Ureter (tissue), 1 donor: ENCODE measurements at regions not wholly inside any gene's neighbourhood (a gene's known extent, or its start where the extent isn't known, plus 50 kb on each side); places are given as distances from the start of the nearest gene placed in this dataset.

Source experiments
- DNase-seq: peaks from one replicate; pipeline ENCODE4 v3.0.0-alpha.2; 2020; ENCODE audit warnings: low spot score
- donor health status: DM: yes; HTN: yes; CAD: no.

GRCh38 chr18:57202881-57203280, 56.0 kb downstream of the BOD1L2 start:
- DNase-seq = no peak

GRCh38 chr18:57205641-57206040, 58.8 kb downstream of the BOD1L2 start:
- DNase-seq = no peak

- DNase-seq = no peak
These were observed 60.4 kb downstream of the BOD1L2 start for GRCh38 chr18:57207124-57207916.

- DNase-seq = no peak
These were observed 61.2 kb downstream of the BOD1L2 start for GRCh38 chr18:57208047-57208446.

GRCh38 chr18:57209713-57210106, 62.8 kb downstream of the BOD1L2 start:
- DNase-seq = no peak

DNA sequence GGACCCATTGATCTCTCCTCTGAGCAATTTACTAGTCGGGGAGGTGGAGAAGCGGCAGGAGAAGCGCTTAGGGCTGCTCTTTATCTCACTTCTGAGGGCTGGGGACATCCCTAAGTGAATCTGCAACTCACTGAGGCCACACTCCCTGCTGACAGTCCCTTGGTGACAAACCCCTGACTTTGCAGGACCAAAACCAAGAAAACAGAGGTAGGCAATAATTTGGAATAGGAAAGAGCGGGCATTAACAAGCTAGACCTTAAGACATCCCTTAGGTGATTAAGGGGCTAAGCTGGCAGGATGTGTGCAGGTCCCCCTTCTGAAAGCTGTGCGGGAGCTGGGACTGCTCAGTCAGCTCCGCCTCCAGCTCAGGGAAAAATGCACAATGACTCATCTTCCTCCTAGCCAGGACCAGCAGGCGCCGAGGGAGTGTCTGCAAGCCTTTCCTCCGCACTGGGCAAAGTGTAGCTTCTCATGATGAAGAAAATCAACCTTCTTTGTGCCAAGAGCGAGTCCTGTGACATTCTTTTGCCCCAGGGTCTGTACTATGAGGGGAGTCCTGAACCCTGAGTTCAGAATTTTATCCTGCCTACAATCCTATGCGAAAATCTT, 63.3 kb downstream of the BOD1L2 start:
- DNase-seq = peak; percentile 66

- no peak for DNase-seq
These were observed 64.0 kb downstream of the BOD1L2 start for GRCh38 chr18:57210716-57211411.

DNA sequence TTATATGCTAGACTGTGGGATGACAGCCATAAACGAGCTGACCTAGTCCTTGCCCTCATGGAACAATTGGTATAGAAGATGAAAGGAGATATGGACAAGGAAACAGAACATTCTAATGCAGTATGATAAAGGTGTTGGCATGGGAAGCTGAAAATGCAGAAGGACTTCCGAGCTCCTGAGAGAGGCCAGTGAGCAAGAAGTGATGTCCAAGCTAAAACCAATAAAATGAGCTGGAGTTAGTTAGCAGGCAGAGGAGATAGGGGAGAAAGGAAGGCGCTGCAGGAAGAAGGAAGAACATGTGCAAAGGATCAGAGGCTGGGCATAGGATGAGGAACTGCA, 64.5 kb downstream of the BOD1L2 start:
- no peak for DNase-seq

- DNase-seq = no peak
These were observed 64.9 kb downstream of the BOD1L2 start for GRCh38 chr18:57211776-57212175.

DNA sequence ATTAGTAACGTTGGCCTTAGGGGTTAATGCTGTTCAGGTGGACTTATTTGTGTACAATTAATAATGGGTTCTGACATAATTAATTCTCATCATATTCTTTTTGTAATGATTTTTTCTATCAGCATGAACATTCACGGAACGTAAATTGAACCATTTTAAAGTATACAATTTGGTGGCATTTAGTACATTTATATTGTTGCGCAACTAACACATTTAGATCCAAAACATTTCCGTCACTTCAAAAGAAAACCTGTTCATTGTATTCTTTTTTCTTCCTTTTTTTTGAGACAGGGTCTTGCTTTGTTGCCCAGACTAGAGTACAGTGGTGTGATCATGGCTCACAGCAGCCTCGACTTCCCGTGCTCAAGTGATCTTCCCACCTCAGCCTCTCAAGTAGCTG, 65.8 kb downstream of the BOD1L2 start:
- no peak for DNase-seq

- DNase-seq = no peak
These were observed 68.1 kb downstream of the BOD1L2 start for GRCh38 chr18:57214976-57215375.

GRCh38 chr18:57218281-57218680, 71.4 kb downstream of the BOD1L2 start:
- no peak for DNase-seq

GRCh38 chr18:57219964-57220363, 73.1 kb downstream of the BOD1L2 start:
- DNase-seq = no peak

GRCh38 chr18:57220480-57220879, 73.6 kb downstream of the BOD1L2 start:
- no peak for DNase-seq

GRCh38 chr18:57220930-57221483, 74.1 kb downstream of the BOD1L2 start:
- DNase-seq = no peak

DNA sequence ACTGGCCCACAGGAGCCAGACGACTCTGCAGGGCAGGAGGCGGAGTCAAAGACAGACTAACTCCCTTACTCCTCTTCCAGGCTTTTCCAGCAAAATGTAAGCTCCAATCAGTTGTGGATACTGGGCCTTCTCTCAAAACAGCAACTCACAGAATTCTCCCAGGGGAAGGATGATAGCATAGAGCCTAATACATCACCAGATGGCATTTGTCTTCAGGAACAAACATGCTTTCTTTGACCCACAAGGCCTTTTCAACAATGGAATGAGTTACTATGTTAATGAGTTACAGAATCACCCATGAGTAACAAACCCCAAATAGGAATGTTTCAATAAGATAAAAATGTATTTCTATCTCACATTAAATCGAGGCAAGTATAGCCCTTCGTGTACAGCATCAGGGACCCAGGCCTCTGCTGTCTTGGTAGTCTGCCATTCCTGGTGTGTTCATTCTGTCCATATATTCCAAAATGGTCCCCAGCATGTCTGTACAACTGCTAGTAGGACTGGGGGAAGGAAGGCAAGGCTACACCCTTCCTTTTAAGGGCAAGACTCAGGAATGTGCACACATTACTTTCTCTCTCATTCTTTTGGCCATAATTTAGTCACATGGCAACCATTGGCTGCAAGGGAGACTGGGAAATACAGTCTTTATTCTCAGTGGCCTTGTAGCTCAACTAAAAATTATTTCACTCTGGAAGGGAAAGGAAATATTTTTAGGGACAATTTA, 76.4 kb downstream of the BOD1L2 start:
- DNase-seq = no peak

GRCh38 chr18:57230861-57231585, 84.1 kb downstream of the BOD1L2 start:
- no peak for DNase-seq

DNA sequence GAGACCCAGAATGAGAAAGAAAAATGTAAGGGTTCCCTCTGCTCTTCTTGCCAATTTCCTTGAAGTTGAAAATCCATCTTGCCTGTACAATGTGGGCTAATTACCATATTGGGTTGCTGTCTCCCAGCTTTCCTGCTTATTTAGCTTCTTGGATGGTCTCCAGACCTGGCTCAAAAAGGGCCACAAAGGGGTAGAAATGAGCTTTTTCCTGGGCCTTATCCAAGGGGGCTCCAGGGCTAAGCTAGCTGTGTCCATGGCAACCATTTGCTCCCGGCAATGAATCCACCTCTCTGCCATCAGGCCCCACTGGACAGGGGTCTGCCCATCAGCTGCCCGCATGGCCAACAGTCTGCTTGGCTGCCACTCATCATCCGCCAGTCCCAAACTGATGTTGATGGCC, 85.0 kb downstream of the BOD1L2 start:
- no peak for DNase-seq

DNA sequence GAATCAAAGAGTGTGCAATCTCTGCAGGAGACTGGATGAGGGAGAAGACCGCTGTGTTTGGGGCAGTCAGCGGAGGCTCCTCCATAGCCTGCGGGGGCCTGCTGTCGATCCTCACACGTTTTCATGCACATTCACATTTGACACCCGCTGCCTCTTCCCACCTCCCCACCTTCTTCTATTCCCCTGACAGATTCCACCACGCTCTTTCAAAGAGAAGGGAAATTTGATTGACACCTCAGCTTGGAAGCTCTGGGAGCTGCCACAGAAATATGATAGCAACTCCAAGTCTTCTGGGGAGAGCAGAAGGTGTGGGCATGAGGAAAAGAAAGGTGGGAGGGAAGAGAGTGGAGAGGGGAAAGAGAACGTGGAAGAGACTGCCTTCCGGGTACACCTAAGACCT, 87.5 kb downstream of the BOD1L2 start:
- DNase-seq = no peak

DNA sequence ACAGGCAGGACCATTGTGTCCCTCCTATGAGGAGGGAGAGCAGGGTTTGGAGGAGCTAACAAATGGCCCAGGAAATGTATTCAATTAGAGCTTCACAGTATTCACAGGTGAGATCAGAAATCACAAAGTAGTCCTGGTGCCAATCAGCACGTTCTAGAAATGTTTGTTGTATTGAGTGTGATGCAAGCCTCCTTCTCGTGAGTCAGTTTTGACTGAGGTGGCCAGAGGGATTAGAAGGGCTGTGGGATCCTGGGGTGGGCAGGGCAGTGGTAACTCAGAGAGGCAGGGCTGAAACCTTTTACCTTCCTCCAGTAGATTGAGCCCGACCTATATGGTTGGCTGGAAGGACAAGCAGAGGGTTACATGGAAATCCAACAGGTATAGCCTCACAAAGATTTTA, 95.0 kb downstream of the BOD1L2 start:
- no peak for DNase-seq

- no peak for DNase-seq
These were observed 95.4 kb downstream of the BOD1L2 start for GRCh38 chr18:57242285-57242684.
